Trophoblast cell (in vitro differentiated cells and primary cell): ENCODE measurements at regions not wholly inside any gene's neighbourhood (a gene's known extent, or its start where the extent isn't known, plus 50 kb on each side); places are given as distances from the start of the nearest gene placed in this dataset.

Experiments used
- DNase-seq, 2 donors: peaks; one replicate each; pipeline ENCODE4 v3.0.0-alpha.2; 2016
- H2AFZ ChIP-seq: 2 replicates; pipeline ENCODE4 v1.6.1; 2013; ENCODE audit warnings: low read length, moderate library complexity, mild to moderate bottlenecking; ENCODE audit not compliant: insufficient read depth, poor library complexity
- H2AK5ac ChIP-seq: 2 replicates; pipeline ENCODE4 v1.6.1; 2013; ENCODE audit warnings: mild to moderate bottlenecking, low read length
- H2BK120ac ChIP-seq: 2 replicates; pipeline ENCODE4 v1.6.1; 2013; ENCODE audit warnings: low read length, mild to moderate bottlenecking, moderate library complexity; ENCODE audit not compliant: insufficient read depth, poor library complexity
- H2BK12ac ChIP-seq: 2 replicates; pipeline ENCODE4 v1.6.1; 2013; ENCODE audit warnings: mild to moderate bottlenecking, low read length, moderate library complexity
- H2BK5ac ChIP-seq: 2 replicates; pipeline ENCODE4 v1.6.1; 2013; ENCODE audit warnings: low read length, low read depth, moderate library complexity, mild to moderate bottlenecking; ENCODE audit not compliant: poor library complexity
- H3K14ac ChIP-seq: 2 replicates; pipeline ENCODE4 v1.6.1; 2013; ENCODE audit warnings: mild to moderate bottlenecking, low read length
- H3K18ac ChIP-seq: 2 replicates; pipeline ENCODE4 v1.6.1; 2013; ENCODE audit warnings: mild to moderate bottlenecking, low read length
- H3K23ac ChIP-seq: 2 replicates; pipeline ENCODE4 v1.6.1; 2013; ENCODE audit warnings: low read length
- H3K27ac ChIP-seq: 2 replicates; pipeline ENCODE4 v1.5.1; 2013; ENCODE audit warnings: low read depth, mild to moderate bottlenecking, inconsistent platforms, low read length, moderate library complexity
- H3K27me3 ChIP-seq: 2 replicates; pipeline ENCODE4 v1.6.1; 2013; ENCODE audit warnings: inconsistent platforms, mild to moderate bottlenecking, low read length, moderate library complexity; ENCODE audit not compliant: insufficient read depth
- H3K36me3 ChIP-seq, 2 experiments: 1 replicate in 1 of 2; 2 replicates in 1 of 2; pipeline ENCODE4 v1.6.1; 2013; ENCODE audit warnings: low read length in 2 of 2, mild to moderate bottlenecking in 2 of 2, moderate library complexity in 1 of 2; ENCODE audit not compliant: insufficient read depth in 2 of 2, control insufficient read depth in 1 of 2
- H3K4ac ChIP-seq: 2 replicates; pipeline ENCODE4 v1.6.1; 2013; ENCODE audit warnings: low read depth, mild to moderate bottlenecking, low read length, moderate library complexity
- H3K4me1 ChIP-seq, 2 experiments: 1 replicate in 1 of 2; 2 replicates in 1 of 2; pipeline ENCODE4 v1.6.1; 2013; ENCODE audit warnings: low read length in 2 of 2, mild to moderate bottlenecking in 2 of 2, moderate library complexity in 1 of 2; ENCODE audit not compliant: insufficient read depth in 2 of 2, control insufficient read depth in 1 of 2
- H3K4me2 ChIP-seq: 2 replicates; pipeline ENCODE4 v1.6.1; 2013; ENCODE audit warnings: inconsistent platforms, mild to moderate bottlenecking, low read length, moderate library complexity
- H3K4me3 ChIP-seq: 2 replicates; pipeline ENCODE4 v1.5.1; 2013; ENCODE audit warnings: mild to moderate bottlenecking, low read depth, low read length, inconsistent platforms
- H3K79me1 ChIP-seq: one replicate; pipeline ENCODE4 v1.6.1; 2013; ENCODE audit warnings: low read length
- H3K79me2 ChIP-seq: 2 replicates; pipeline ENCODE4 v1.6.1; 2013; ENCODE audit warnings: low read length, mild to moderate bottlenecking; ENCODE audit not compliant: control insufficient read depth, insufficient read depth, poor library complexity
- H3K9ac ChIP-seq: 2 replicates; pipeline ENCODE4 v1.6.1; 2013; ENCODE audit warnings: mild to moderate bottlenecking, low read length
- H3K9me3 ChIP-seq: 2 replicates; pipeline ENCODE4 v1.6.1; 2013; ENCODE audit warnings: low read depth, mild to moderate bottlenecking, control low read depth, inconsistent platforms, low read length; ENCODE audit not compliant: insufficient read depth
- H4K12ac ChIP-seq: 2 replicates; pipeline ENCODE4 v1.6.1; 2013; ENCODE audit warnings: low read depth, mild to moderate bottlenecking, low read length, moderate library complexity
- H4K8ac ChIP-seq: 2 replicates; pipeline ENCODE4 v1.6.1; 2013; ENCODE audit warnings: low read depth, mild to moderate bottlenecking, low read length, moderate library complexity
- H4K91ac ChIP-seq: one replicate; pipeline ENCODE4 v1.6.1; 2013; ENCODE audit warnings: low read depth, mild to moderate bottlenecking, low read length, moderate library complexity
- WGBS: extraction: QIAGEN DNeasy Blood & Tissue Kit; methylation state at CpG from one replicate; pipeline ENCODE4 v1.1.7; 2013; ENCODE audit warnings: missing lambda C conversion rate; ENCODE audit not compliant: insufficient read length, insufficient coverage; ENCODE audit errors: extremely low coverage; 5-methylcytosine and 5-hydroxymethylcytosine counted together

DNA sequence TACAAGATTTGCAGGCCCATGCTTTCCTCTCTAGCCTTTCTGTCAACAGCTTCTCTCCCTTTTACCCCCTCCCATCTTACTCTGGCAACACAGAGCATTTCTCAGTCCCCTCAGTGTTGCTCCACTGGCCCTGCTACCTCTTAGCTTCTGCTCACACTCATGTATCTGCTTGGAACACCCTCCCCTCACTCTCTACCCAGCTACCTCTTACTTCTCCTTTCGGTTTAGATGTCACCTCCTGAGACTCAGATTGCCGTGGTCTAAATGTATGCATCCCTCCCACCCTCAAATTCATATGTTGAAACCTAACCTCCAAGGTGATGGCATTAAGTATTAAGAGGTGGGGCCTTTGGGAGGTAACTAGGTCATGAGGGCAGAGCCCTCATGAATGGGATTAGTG lies 80.1 kb downstream of the FOXD2 start:
- H3K4ac ChIP-seq = no peak overlapping the region
- H2AK5ac ChIP-seq = no peak overlapping the region
- DNase-seq = no peak
- no peak overlapping the region for H3K4me2 ChIP-seq
- no peak overlapping the region for H4K12ac ChIP-seq
- H3K9ac ChIP-seq = no peak overlapping the region
- no peaks in the 10 kb centered on the region for H3K4me1 ChIP-seq
- no peak overlapping the region for H3K4me3 ChIP-seq
- H4K91ac ChIP-seq = no peak overlapping the region
- no peaks in the 10 kb centered on the region for H3K36me3 ChIP-seq
- no peaks in the 10 kb centered on the region for H3K79me1 ChIP-seq
- H3K27me3 ChIP-seq = peaks cover 2% of the 10 kb centered on the region
- no peak overlapping the region for H3K23ac ChIP-seq
- H4K8ac ChIP-seq = no peak overlapping the region
- no peak overlapping the region for H3K27ac ChIP-seq
- no peak overlapping the region for H3K14ac ChIP-seq
- H2AFZ ChIP-seq = no peak overlapping the region
- no peak overlapping the region for H2BK12ac ChIP-seq
- H3K79me2 ChIP-seq = no peaks in the 10 kb centered on the region
- peaks cover 3% of the 10 kb centered on the region for H3K9me3 ChIP-seq
- H2BK5ac ChIP-seq = no peak overlapping the region
- no peak overlapping the region for H2BK120ac ChIP-seq
- no CpG with 5 or more reads among the region's 2 CpGs for WGBS
- H3K18ac ChIP-seq = no peak overlapping the region

DNA sequence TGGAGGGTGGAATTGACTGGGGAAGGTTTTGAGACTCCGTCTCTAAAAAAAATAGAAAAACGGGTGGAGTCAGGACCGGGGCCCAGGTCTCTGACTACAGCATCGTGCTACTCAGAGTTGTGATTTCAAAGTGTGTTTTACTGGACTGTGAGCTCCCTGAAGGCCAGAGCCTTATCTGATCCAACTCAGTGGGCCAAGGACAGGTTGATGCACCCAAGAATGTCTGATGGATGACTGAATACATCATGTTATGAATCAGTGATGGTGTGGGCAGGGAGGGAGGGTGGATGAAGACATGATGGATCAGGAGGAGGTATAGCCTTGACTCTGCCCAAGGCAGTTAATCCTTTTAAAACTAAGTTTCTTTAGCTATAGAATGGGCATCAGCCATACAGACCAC lies 81.6 kb downstream of the FOXD2 start:
- no peak overlapping the region for H3K18ac ChIP-seq
- H3K14ac ChIP-seq = no peak overlapping the region
- no peak overlapping the region for H4K8ac ChIP-seq
- no peak overlapping the region for H4K91ac ChIP-seq
- no peak overlapping the region for H2AK5ac ChIP-seq
- no peaks in the 10 kb centered on the region for H3K4me1 ChIP-seq
- H3K27ac ChIP-seq = no peak overlapping the region
- no CpG with 5 or more reads among the region's 4 CpGs for WGBS
- H3K79me2 ChIP-seq = no peaks in the 10 kb centered on the region
- no peak overlapping the region for H3K23ac ChIP-seq
- no peaks in the 10 kb centered on the region for H3K79me1 ChIP-seq
- H3K9ac ChIP-seq = no peak overlapping the region
- no peak overlapping the region for H2BK5ac ChIP-seq
- H4K12ac ChIP-seq = no peak overlapping the region
- no peak overlapping the region for H2BK12ac ChIP-seq
- no peak overlapping the region for H3K4me3 ChIP-seq
- no peak overlapping the region for H2AFZ ChIP-seq
- H3K27me3 ChIP-seq = peaks cover 4% of the 10 kb centered on the region
- no peak overlapping the region for H2BK120ac ChIP-seq
- H3K9me3 ChIP-seq = peaks cover 1% of the 10 kb centered on the region
- DNase-seq = no peak
- H3K4ac ChIP-seq = no peak overlapping the region
- H3K36me3 ChIP-seq = no peaks in the 10 kb centered on the region
- H3K4me2 ChIP-seq = no peak overlapping the region

DNA sequence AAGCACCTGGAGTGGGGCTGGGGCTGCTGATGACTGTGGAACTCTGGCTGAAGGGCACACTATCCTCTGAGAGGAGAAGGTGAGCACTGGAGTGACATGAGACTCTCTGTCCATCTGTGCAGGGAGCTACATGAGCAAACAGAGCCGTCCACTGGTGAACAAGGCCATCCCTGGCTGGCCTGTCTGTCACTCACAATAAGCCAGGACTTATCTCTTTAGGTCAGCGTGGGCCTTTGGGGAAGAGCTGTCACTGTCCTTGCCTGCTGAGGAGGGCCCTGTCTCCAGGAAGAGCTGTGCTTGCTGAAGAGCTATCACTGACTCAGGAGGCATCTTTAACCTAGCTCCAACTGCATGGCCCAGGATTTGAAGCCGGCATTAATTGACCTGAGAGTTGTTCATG lies 82.1 kb downstream of the FOXD2 start:
- H2BK5ac ChIP-seq = no peak overlapping the region
- no peaks in the 10 kb centered on the region for H3K79me2 ChIP-seq
- no peak overlapping the region for H2BK120ac ChIP-seq
- no peak overlapping the region for H3K4me3 ChIP-seq
- WGBS = no CpG with 5 or more reads among the region's 3 CpGs
- H3K79me1 ChIP-seq = no peaks in the 10 kb centered on the region
- H3K4ac ChIP-seq = no peak overlapping the region
- no peak overlapping the region for H2BK12ac ChIP-seq
- H4K8ac ChIP-seq = no peak overlapping the region
- H3K27me3 ChIP-seq = peaks cover 4% of the 10 kb centered on the region
- no peak overlapping the region for H4K91ac ChIP-seq
- H3K27ac ChIP-seq = no peak overlapping the region
- no peaks in the 10 kb centered on the region for H3K4me1 ChIP-seq
- no peaks in the 10 kb centered on the region for H3K36me3 ChIP-seq
- no peak overlapping the region for H2AFZ ChIP-seq
- no peak overlapping the region for H3K4me2 ChIP-seq
- no peak for DNase-seq
- no peak overlapping the region for H3K23ac ChIP-seq
- no peak overlapping the region for H3K9ac ChIP-seq
- no peak overlapping the region for H2AK5ac ChIP-seq
- no peaks in the 10 kb centered on the region for H3K9me3 ChIP-seq
- H4K12ac ChIP-seq = no peak overlapping the region
- H3K14ac ChIP-seq = no peak overlapping the region
- no peak overlapping the region for H3K18ac ChIP-seq

DNA sequence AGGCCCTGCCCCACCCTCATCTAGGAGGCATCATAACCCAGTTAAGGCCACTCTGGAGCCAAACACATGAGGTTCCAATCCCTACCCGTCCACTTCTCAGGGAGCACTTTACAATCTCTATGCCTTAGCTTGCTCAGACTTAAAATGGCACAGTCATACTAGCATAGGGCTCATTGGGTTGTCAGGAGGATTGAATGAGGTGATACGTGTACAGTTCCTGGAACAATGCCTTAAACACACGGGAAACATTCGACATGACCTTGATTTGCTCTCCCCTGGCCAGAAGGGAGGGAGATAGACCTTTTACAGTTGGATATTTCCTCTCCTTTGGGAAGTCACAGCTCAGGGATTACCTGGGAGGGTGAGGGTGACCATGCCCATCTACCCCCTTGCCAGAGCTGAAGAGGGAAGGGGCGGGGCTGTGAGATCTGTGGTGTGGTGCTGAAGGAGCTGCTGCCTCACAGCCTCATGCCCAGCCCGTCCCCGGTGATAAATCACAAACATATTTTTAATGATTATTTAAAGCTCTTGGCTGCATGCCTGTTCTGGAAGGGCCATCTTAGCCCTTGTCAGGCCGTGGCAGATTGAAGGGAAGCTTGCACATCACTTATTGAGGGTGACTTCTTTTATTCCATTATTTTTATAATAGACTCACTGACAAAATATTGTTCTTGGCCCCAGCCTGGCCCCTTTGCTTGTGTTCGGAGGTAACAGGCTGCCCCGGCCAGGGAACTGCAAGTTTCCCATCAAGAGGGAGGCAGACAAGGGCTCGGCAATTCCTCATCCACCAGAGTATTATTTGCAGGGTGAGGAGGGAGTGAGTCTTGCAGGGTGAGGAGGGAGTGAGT lies 83.4 kb downstream of the FOXD2 start:
- no peak for DNase-seq
- no peak overlapping the region for H3K27ac ChIP-seq
- H3K14ac ChIP-seq = no peak overlapping the region
- H4K91ac ChIP-seq = no peak overlapping the region
- no peaks in the 10 kb centered on the region for H3K9me3 ChIP-seq
- H3K23ac ChIP-seq = no peak overlapping the region
- no peak overlapping the region for H3K4me3 ChIP-seq
- H3K27me3 ChIP-seq = peaks cover 4% of the 10 kb centered on the region
- H3K79me2 ChIP-seq = no peaks in the 10 kb centered on the region
- H2AK5ac ChIP-seq = no peak overlapping the region
- no peaks in the 10 kb centered on the region for H3K36me3 ChIP-seq
- H3K4ac ChIP-seq = no peak overlapping the region
- WGBS = no CpG with 5 or more reads among the region's 11 CpGs
- H4K8ac ChIP-seq = no peak overlapping the region
- H2BK5ac ChIP-seq = no peak overlapping the region
- H3K4me1 ChIP-seq = no peaks in the 10 kb centered on the region
- no peak overlapping the region for H3K18ac ChIP-seq
- H4K12ac ChIP-seq = no peak overlapping the region
- no peak overlapping the region for H2AFZ ChIP-seq
- H2BK120ac ChIP-seq = no peak overlapping the region
- H3K9ac ChIP-seq = no peak overlapping the region
- no peak overlapping the region for H3K4me2 ChIP-seq
- H2BK12ac ChIP-seq = no peak overlapping the region
- no peaks in the 10 kb centered on the region for H3K79me1 ChIP-seq
